Psoas muscle (tissue), 7 donors: ENCODE measurements at regions not wholly inside any gene's neighbourhood (a gene's known extent, or its start where the extent isn't known, plus 50 kb on each side); places are given as distances from the start of the nearest gene placed in this dataset.
A peak's percentile ranks its signal among the peaks of the same experiment; 100 is the strongest.

ENCODE experiments used
- ATAC-seq, 4 donors: fragments of 200-7000 bp; cut with Tn5 transposase; one replicate each; pipeline ENCODE4 v1.9.1; 2020; ENCODE audit warnings: moderate library complexity in 3 of 4, mild to moderate bottlenecking in 2 of 4
- DNase-seq, 2 donors: peaks; one replicate each; pipeline ENCODE4 v3.0.0-alpha.2; 2020
- H3K27ac ChIP-seq: fragments of 200-600 bp; one replicate; pipeline ENCODE4 v1.8.0; 2022
- H3K27me3 ChIP-seq, 3 donors: fragments of 200-600 bp in 1 of 3; one replicate each; pipeline versions ENCODE4 v1.6.1 to v1.8.0; 2013 to 2022; ENCODE audit warnings: low read length in 2 of 3, mild to moderate bottlenecking in 2 of 3, moderate library complexity in 1 of 3; ENCODE audit not compliant: insufficient read depth in 3 of 3
- H3K36me3 ChIP-seq, 2 donors: fragments of 200-600 bp in 1 of 2; one replicate each; pipeline versions ENCODE4 v1.6.1 to v1.8.0; 2013 to 2022; ENCODE audit warnings: low read depth in 1 of 2, mild to moderate bottlenecking in 1 of 2, moderate library complexity in 1 of 2; ENCODE audit not compliant: insufficient read depth in 1 of 2
- H3K4me1 ChIP-seq: fragments of 200-600 bp; one replicate; pipeline ENCODE4 v1.8.0; 2022
- H3K4me3 ChIP-seq: fragments of 200-600 bp; one replicate; pipeline ENCODE4 v1.8.0; 2022; ENCODE audit warnings: mild to moderate bottlenecking
- H3K9me3 ChIP-seq: fragments of 200-600 bp; one replicate; pipeline ENCODE4 v1.8.0; 2022
- CTCF ChIP-seq: fragments of 200-600 bp; IDR thresholded peaks from one replicate; pipeline ENCODE4 v1.8.0; 2022; ENCODE audit warnings: antibody characterized with exemption
- WGBS, 3 donors: extraction: QIAGEN DNeasy Blood & Tissue Kit; methylation state at CpG; one replicate each; pipeline versions ENCODE4 v1.1.6 to v1.1.7; 2013; 5-methylcytosine and 5-hydroxymethylcytosine counted together
- intact Hi-C, 2 donors: fragments of 100-400 bp; cut with DNase I; formaldehyde crosslinking; loops; one replicate each; pipeline versions ENCODE4 v1.11.0 to v1.14.2; 2022
- donor health status: healthy with polysubstance abuse.
- donor health status: DM: no; HTN: no; CAD: no; lungs with moderate emphysema.
- donor health status: Bipolar disorder and iron deficiency.
- donor health status: healthy.
- donor health status: DM: yes; HTN: yes; CAD: no.
- donor health status: DM: no; HTN: no; CAD: no.
- donor health status: DM: yes; HTN: yes; CAD: no.

- ATAC-seq (no peak), DNase-seq (no peak)
- TF ChIP-seq CTCF = no peak
- Histone ChIP-seq H3K4me1 (no peaks in the 10 kb centered on the region), H3K4me3 (no peak overlapping the region), H3K9me3 (no peaks in the 10 kb centered on the region), H3K27me3 (no peaks in the 10 kb centered on the region), H3K27ac (no peak overlapping the region), H3K36me3 (no peaks in the 10 kb centered on the region)
- 63 to 88% (median 74%) methylated on average over 1 of the region's 1 CpG for WGBS, 3 donors
- intact Hi-C loops = no loop called here
These were observed 113.9 kb downstream of the TMX1 start for GRCh38 chr14:51353901-51354300.

- ATAC-seq = no peak
- Histone ChIP-seq H3K36me3 (no peaks in the 10 kb centered on the region), H3K4me3 (no peak overlapping the region), H3K27me3 (no peaks in the 10 kb centered on the region), H3K4me1 (no peaks in the 10 kb centered on the region), H3K9me3 (no peaks in the 10 kb centered on the region), H3K27ac (no peak overlapping the region)
- intact Hi-C loops = no loop called here
- DNase-seq = no peak
- WGBS, 3 donors = 92 to 100% (median 94%) methylated on average over 1 of the region's 1 CpG
- TF ChIP-seq CTCF = no peak
These were observed 114.8 kb downstream of the TMX1 start for GRCh38 chr14:51354846-51355245.

- intact Hi-C loops = no loop called here
- Histone ChIP-seq H3K36me3 (no peaks in the 10 kb centered on the region), H3K9me3 (no peaks in the 10 kb centered on the region), H3K27ac (no peak overlapping the region), H3K4me1 (no peaks in the 10 kb centered on the region), H3K4me3 (no peak overlapping the region), H3K27me3 (no peaks in the 10 kb centered on the region)
- TF ChIP-seq CTCF = no peak
- DNase-seq (no peak), ATAC-seq (peak in 2 of 4 donors; percentile 28 to 69)
- WGBS, 3 donors = 38 to 56% (median 39%) methylated on average over 5 of the region's 5 CpGs
These were observed 116.3 kb downstream of the TMX1 start for GRCh38 chr14:51356381-51356780.

GRCh38 chr14:51357250-51357649 lies 117.2 kb downstream of the TMX1 start:
- ATAC-seq (no peak), DNase-seq (no peak)
- Histone ChIP-seq H3K4me1 (no peaks in the 10 kb centered on the region), H3K36me3 (no peaks in the 10 kb centered on the region), H3K4me3 (no peak overlapping the region), H3K9me3 (no peaks in the 10 kb centered on the region), H3K27ac (no peak overlapping the region), H3K27me3 (no peaks in the 10 kb centered on the region)
- intact Hi-C loops = no loop called here
- no peak for TF ChIP-seq CTCF
- 69 to 87% (median 81%) methylated on average over 3 of the region's 3 CpGs for WGBS, 3 donors

GRCh38 chr14:51360592-51360991 lies 120.5 kb downstream of the TMX1 start:
- TF ChIP-seq CTCF = no peak
- 81 to 86% (median 81%) methylated on average over 7 of the region's 7 CpGs for WGBS, 3 donors
- no peak for DNase-seq
- intact Hi-C loops = no loop called here
- no peaks in the 10 kb centered on the region for H3K36me3 ChIP-seq
- H3K27me3 ChIP-seq = peaks cover 0 to 5% (median 0%) of the 10 kb centered on the region in 3 donors
- H3K9me3 ChIP-seq = no peaks in the 10 kb centered on the region
- no peak overlapping the region for H3K27ac ChIP-seq
- H3K4me1 ChIP-seq = no peaks in the 10 kb centered on the region
- no peak for ATAC-seq
- H3K4me3 ChIP-seq = no peak overlapping the region
